Smooth muscle cell (in vitro differentiated cells): ENCODE measurements at regions not wholly inside any gene's neighbourhood (a gene's known extent, or its start where the extent isn't known, plus 50 kb on each side); places are given as distances from the start of the nearest gene placed in this dataset.
A peak's percentile ranks its signal among the peaks of the same experiment; 100 is the strongest.

Source experiments
- DNase-seq: peaks from one replicate; lab custom pipeline; 2025; ENCODE audit not compliant: unreplicated experiment; lab: John Stamatoyannopoulos, UW
- H2AFZ ChIP-seq: fragments of 200-600 bp; sonication (generic); 2 replicates; pipeline ENCODE4 v1.6.0; 2016; ENCODE audit warnings: antibody characterized with exemption, low read depth, mild to moderate bottlenecking
- H3F3A ChIP-seq: fragments of 200-600 bp; sonication (generic); 2 replicates; pipeline ENCODE4 v1.6.0; 2017; ENCODE audit warnings: antibody characterized with exemption, low read depth
- H3K27ac ChIP-seq: fragments of 200-600 bp; sonication (generic); 2 replicates; pipeline ENCODE4 v1.5.1; 2016; ENCODE audit warnings: low read depth, mild to moderate bottlenecking
- H3K27me3 ChIP-seq: fragments of 200-600 bp; sonication (generic); 2 replicates; pipeline ENCODE4 v1.6.1; 2016; ENCODE audit warnings: low read depth, mild to moderate bottlenecking
- H3K36me3 ChIP-seq: fragments of 200-600 bp; sonication (generic); 2 replicates; pipeline ENCODE4 v1.5.1; 2016; ENCODE audit warnings: low read depth
- H3K4me1 ChIP-seq: fragments of 200-600 bp; sonication (generic); 2 replicates; pipeline ENCODE4 v1.5.1; 2016; ENCODE audit warnings: low read depth
- H3K4me2 ChIP-seq: fragments of 200-600 bp; sonication (generic); 2 replicates; pipeline ENCODE4 v1.6.0; 2016; ENCODE audit warnings: mild to moderate bottlenecking
- H3K4me3 ChIP-seq: fragments of 200-600 bp; sonication (generic); 2 replicates; pipeline ENCODE4 v1.5.1; 2016; ENCODE audit warnings: mild to moderate bottlenecking
- H3K79me2 ChIP-seq: fragments of 200-600 bp; sonication (generic); 2 replicates; pipeline ENCODE4 v1.6.0; 2016; ENCODE audit warnings: low read depth, mild to moderate bottlenecking
- H3K9ac ChIP-seq: fragments of 200-600 bp; sonication (generic); 2 replicates; pipeline ENCODE4 v1.6.0; 2016; ENCODE audit warnings: low read depth
- H3K9me3 ChIP-seq: fragments of 200-600 bp; sonication (generic); replicated peaks from 2 replicates; pipeline ENCODE4 v1.5.1; 2016; ENCODE audit warnings: low read depth
- H4K20me1 ChIP-seq: fragments of 200-600 bp; sonication (generic); 2 replicates; pipeline ENCODE4 v1.6.0; 2016; ENCODE audit warnings: low read depth
- WGBS: methylation state at CpG from one replicate; pipeline ENCODE4 v1.1.7; 2016; ENCODE audit warnings: low lambda C conversion rate; 5-methylcytosine and 5-hydroxymethylcytosine counted together
- TF ChIP-seq, protein P1 (sequence below): fragments of 200-600 bp; sonication (generic); IDR thresholded peaks from 2 replicates; pipeline ENCODE4 v1.5.1; 2017; ENCODE audit warnings: borderline replicate concordance, mild to moderate bottlenecking, antibody characterized with exemption; ENCODE audit not compliant: insufficient read depth, poor library complexity, severe bottlenecking

DNA sequence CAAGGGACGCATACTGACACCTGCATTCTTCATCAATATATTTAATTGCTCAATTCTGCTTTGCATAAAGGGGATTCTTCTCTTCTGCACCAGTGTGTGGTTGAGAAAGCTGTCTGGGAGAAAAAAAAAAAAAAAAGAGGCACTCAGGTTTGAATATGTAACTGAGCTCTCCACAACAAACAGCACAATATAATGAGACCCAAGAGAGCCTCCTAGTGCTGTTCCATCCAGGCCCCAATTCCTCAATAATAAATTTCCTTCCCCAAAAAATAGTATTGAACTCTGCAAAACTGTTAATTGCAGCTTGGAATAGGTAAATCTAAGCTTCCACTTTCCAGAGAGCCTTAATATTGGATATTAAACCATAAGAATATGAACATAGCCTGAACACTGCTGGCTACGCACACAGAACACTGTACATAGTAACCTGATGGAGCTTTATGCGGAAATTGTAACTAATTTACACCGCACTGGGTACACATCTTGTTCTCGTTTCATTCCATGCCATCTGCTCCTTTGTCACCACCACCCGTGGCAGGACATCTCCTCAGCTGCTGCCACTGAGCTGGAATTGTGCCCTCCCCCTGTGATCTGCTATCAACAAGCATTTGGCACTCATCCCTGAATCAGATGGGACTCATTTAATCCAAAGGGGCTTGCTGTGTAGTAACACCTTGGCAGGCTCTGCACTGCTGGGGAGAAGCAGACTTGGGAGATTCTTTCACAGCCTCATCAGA, 272.0 kb downstream of the HHIPL2 start:
- TF ChIP-seq, protein P1, sequence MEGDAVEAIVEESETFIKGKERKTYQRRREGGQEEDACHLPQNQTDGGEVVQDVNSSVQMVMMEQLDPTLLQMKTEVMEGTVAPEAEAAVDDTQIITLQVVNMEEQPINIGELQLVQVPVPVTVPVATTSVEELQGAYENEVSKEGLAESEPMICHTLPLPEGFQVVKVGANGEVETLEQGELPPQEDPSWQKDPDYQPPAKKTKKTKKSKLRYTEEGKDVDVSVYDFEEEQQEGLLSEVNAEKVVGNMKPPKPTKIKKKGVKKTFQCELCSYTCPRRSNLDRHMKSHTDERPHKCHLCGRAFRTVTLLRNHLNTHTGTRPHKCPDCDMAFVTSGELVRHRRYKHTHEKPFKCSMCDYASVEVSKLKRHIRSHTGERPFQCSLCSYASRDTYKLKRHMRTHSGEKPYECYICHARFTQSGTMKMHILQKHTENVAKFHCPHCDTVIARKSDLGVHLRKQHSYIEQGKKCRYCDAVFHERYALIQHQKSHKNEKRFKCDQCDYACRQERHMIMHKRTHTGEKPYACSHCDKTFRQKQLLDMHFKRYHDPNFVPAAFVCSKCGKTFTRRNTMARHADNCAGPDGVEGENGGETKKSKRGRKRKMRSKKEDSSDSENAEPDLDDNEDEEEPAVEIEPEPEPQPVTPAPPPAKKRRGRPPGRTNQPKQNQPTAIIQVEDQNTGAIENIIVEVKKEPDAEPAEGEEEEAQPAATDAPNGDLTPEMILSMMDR = no peak
- no peak overlapping the region for H3K27ac ChIP-seq
- no peak for DNase-seq
- H3K4me1 ChIP-seq = no peaks in the 10 kb centered on the region
- no peaks in the 10 kb centered on the region for H3K9me3 ChIP-seq
- H4K20me1 ChIP-seq = no peaks in the 10 kb centered on the region
- H3K27me3 ChIP-seq = no peaks in the 10 kb centered on the region
- H3K4me2 ChIP-seq = no peak overlapping the region
- 95% methylated on average over 6 of the region's 6 CpGs for WGBS
- H3K9ac ChIP-seq = no peak overlapping the region
- H3K79me2 ChIP-seq = no peaks in the 10 kb centered on the region
- H3F3A ChIP-seq = no peaks in the 10 kb centered on the region
- no peak overlapping the region for H2AFZ ChIP-seq
- no peak overlapping the region for H3K4me3 ChIP-seq
- no peaks in the 10 kb centered on the region for H3K36me3 ChIP-seq

DNA sequence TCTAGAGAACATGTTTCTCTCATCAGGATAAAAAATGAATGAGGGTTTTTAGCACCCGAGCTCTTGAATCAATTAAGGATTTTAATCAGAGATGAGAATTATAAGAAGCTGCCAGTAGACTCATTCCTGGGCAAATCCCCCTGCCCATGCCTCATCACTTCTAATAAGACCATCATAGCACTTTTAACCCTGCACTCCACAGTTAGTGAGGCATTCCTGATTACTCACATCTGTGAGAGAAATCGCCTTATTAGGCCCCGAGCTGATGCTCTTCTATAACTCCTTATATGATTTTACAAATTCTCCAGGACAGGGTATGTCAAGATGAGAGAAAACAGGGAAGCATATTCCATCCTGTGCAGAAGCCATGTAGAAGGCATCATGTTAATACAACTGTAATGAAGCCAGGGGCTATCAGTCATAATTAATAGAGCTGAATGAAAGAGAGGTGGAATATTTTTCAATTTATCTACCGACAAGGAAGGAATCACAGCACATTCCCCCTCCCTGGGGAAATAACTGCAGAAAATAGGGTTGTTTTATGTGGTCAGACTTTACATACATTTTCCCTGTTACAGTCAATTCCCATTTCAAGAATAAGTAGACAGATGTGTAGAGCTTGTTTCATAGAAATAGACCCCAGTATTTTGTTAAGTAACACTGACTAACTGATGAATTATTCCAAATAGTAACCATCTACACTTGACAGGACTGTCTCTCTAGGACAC, 272.7 kb downstream of the HHIPL2 start:
- Histone ChIP-seq H3K27me3 (no peaks in the 10 kb centered on the region), H3K9me3 (no peaks in the 10 kb centered on the region), H3K4me3 (no peak overlapping the region), H2AFZ (no peak overlapping the region), H3K4me1 (no peaks in the 10 kb centered on the region), H3F3A (no peaks in the 10 kb centered on the region), H3K79me2 (no peaks in the 10 kb centered on the region), H3K4me2 (no peak overlapping the region), H4K20me1 (no peaks in the 10 kb centered on the region), H3K27ac (no peak overlapping the region), H3K36me3 (no peaks in the 10 kb centered on the region), H3K9ac (no peak overlapping the region)
- TF ChIP-seq, protein P1 = no peak
- 89% methylated on average over 4 of the region's 4 CpGs for WGBS
- no peak for DNase-seq

DNA sequence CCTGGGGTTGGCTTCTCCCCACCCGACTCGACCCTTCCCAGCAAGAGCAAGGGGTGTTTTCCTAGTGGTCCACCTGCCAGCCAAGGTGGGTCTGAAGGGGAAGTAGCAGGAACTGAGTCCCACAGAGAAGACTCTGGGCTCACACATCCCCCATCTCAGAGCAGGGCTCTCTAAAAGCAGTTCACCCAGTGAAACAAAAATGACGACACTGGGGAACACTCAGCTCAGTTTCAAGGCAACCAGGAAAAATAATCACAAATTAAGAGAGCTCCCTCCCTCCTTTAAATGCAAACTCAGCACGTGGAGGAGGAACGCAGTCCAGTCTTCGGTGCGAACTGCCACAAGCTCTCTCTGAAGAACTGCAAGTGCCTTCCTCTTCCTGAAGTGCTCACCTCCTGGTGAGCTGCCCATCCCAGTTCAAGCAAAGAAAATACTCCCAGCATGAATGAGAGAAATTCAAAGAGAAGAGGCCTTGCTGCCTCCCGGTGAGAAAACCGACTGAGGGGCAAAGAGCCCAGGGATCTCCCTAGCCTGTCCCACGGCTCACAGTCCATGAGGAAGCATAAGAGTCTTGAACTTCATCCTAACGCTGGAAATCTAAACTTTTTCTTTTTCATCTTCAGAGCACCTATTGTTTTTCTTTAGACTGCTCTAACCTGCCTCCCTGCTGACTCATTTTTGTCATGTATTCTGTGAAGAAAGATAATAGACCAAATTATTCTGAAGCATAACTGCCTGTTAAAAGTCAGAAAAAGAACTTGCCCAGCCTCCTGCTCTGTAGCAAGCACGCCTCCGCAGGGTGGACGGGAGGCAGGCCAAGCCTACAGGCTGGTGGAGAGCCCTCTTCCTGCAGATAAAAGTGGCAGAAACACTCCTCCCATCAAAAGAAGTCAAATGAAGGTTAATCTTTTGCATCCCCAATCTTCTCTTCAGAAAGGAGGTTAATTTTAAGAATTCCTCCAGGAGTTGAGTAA, 281.4 kb downstream of the HHIPL2 start:
- H3K4me1 ChIP-seq = no peaks in the 10 kb centered on the region
- peak overlapping the region; percentile 29 for H3K27ac ChIP-seq
- no peaks in the 10 kb centered on the region for H4K20me1 ChIP-seq
- peak overlapping the region; percentile 20 for H2AFZ ChIP-seq
- H3F3A ChIP-seq = no peaks in the 10 kb centered on the region
- no peaks in the 10 kb centered on the region for H3K27me3 ChIP-seq
- H3K9ac ChIP-seq = no peak overlapping the region
- 60% methylated on average over 14 of the region's 14 CpGs for WGBS
- no peaks in the 10 kb centered on the region for H3K9me3 ChIP-seq
- H3K36me3 ChIP-seq = no peaks in the 10 kb centered on the region
- no peaks in the 10 kb centered on the region for H3K79me2 ChIP-seq
- TF ChIP-seq, protein P1 = no peak
- no peak for DNase-seq
- H3K4me3 ChIP-seq = no peak overlapping the region
- H3K4me2 ChIP-seq = no peak overlapping the region
